ENCODE measurements at regions not wholly inside any gene's neighbourhood (a gene's known extent, or its start where the extent isn't known, plus 50 kb on each side); places are given as distances from the start of the nearest gene placed in this dataset.
A peak's percentile ranks its signal among the peaks of the same experiment; 100 is the strongest.

DNA sequence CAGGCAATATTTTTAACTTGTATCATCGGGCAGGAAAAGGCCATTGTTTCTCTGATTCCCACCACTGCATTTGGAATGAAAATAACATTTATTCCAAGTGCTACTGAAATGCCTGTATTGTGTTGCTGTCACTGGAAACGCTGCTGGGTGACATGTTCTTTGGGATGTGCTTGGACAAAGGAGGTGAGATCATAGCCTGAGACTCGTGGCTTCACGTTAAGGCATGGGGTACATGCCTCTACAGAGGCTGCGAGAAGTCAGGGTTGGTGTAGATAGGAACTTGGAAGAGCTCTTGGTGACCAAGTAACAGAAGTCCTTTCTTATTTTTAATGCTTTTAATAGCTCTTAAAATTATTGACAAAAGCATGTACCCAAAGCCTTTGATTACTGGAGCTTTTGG lies 58.8 kb upstream of the MAF start:
- no peak for DNase-seq (ENCODE audit: low spot score)

DNA sequence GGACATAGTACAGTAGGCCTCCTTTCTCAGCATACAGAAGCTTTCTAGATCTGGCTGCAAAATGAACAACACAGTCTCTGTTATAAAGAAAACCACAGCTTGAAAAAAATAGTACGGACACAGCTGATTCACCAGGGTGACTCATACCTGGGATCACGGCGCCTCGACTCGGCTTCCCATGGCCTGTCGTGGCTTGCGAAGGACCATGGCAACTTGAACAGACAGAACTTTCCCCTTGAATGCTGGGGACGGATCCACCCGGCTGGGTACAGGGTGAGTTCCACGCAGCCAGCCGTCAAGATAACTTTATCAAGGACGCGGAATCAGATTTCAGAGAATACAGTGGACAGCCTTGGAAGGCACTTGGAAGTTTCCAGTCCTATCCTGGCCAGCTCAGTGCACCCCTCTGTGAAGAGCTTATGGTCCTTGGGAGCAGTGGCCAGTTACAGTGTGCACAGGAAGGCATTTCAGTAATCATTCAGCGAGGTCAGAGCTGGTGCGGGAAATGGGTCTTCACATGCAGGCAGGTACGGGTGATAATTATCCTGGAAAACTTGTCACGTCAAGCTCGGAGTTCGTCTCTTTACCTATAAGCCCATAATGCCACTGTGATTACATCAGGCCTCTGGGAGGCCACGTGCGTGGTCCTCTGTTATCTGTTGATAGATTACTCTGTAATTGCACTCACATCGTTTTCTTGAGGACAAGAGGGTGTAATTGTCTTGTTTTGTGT lies 57.9 kb upstream of the MAF start:
- DNase-seq (ENCODE audit: low spot score): peak; percentile 57

DNA sequence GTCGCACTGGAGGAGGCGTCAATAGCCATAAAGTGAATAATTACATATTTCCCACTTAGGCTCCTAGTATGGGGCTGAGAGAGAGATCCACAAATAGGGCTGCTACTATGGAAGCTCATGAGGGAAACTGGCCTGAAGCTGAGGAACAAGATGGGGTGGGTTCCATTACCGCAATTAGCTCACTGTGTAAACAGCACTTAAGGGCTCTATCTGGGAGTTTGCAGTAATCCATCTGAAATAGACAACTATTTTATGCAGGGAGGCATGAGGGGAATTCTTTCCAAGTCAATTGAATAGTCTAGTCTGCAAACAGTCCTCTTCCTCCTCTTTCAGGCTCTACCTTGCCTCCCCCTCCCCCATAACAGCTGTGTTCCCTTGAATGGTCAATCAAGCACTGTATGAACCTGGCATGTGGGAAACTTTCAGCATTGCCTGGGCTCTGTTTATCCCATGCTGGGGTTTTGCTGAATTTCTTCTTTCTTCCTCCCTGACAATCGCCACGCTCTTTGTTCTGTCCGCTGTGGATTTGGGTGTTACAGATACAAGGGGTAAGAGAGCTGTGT lies 56.1 kb upstream of the MAF start:
- DNase-seq (ENCODE audit: low spot score): no peak

DNA sequence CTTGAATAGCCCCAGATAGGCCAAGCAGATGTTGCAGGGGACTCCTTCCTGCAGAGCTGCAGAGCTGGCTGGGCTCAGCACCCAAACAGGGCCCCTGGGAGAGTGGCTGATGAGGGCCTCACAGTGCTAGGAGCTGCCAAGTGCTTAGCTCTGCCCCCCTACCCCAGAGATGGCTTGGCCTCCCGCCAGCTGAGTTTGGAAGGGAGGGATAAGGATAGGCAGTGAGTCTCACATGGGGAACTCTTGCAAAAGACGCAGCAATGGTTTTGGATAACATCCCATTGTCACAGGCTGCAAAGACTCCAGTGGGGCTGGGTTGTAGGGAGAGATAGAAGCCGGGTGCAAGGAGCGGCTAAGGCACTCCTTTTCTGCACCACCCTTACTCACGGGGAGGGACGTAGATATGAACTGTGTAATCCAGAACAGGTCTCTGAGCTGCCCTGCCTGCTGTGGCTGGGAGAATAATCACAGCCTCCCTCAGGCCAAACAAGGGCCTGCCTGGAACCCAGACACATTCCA lies 52.9 kb upstream of the MAF start:
- DNase-seq (ENCODE audit: low spot score): no peak

DNA sequence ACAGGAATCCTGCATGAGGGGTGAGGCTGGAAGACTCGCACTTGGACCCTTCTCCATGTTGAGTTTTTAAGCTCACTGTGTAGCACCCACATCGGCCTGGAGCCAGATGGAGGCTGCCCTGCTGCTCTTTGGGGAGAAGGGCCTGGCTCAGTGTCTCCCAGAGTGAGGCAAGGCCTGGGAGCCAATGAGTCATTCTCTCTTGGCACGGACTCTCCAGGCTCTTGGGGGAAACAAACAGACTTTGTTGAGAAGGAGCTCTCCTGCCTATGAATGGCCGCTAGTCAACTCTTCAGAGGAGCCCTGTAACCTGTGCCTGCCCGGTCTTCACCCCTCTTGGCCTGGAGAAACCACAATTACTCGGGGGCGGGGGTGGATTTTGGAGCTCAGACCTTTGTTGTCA lies 50.8 kb upstream of the MAF start:
- peak; percentile 57 for DNase-seq (ENCODE audit: low spot score)
